Stimulated activated naive CD8-positive, alpha-beta T cell treated with anti-CD3 and anti-CD28 coated beads, Interleukin-15, Interleukin-2, amounts not matched to agents 100 ng/mL and 50 ng/mL, for 24 hours (primary cell): ENCODE measurements at regions not wholly inside any gene's neighbourhood (a gene's known extent, or its start where the extent isn't known, plus 50 kb on each side); places are given as distances from the start of the nearest gene placed in this dataset.
"Not testable (repeated sequence)": the region's sequence is repeated elsewhere in the genome, so short reads cannot be mapped to it uniquely, and the experiment has no call there.

Experiments used
- H3K27ac Mint-ChIP-seq: one replicate; pipeline ENCODE4 v1.8.0; 2021; ENCODE audit warnings: mild to moderate bottlenecking, mixed read lengths
- H3K27me3 Mint-ChIP-seq: one replicate; pipeline ENCODE4 v1.8.0; 2021; ENCODE audit warnings: mixed read lengths
- H3K36me3 Mint-ChIP-seq: one replicate; pipeline ENCODE4 v1.8.0; 2021; ENCODE audit warnings: low read depth, mixed read lengths
- H3K4me1 Mint-ChIP-seq: one replicate; pipeline ENCODE4 v1.8.0; 2021; ENCODE audit warnings: low read depth, mixed read lengths
- H3K4me3 Mint-ChIP-seq: one replicate; pipeline ENCODE4 v1.8.0; 2021; ENCODE audit warnings: mild to moderate bottlenecking, mixed read lengths
- H3K9me3 Mint-ChIP-seq: one replicate; pipeline ENCODE4 v1.8.0; 2021; ENCODE audit warnings: mixed read lengths

DNA sequence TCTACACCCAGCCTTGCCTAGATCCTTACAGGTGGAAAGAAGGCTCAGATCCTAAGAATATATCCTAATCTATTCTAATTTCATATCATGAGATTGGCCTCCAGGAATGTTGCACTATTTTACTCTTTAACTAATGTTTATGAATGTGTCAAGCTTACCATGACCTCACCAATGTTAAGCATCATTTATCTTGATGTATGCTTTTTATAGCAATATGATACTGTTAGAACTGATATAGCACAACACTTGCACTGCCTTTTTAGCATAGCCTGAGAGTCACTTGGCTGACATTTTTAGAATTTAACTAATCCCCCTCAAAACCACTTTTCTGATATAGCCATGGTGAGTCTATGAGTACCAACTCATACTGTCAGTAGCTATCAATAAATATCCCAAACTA lies 191.5 kb upstream of the NR2F2 start:
- H3K4me3 Mint-ChIP-seq, result no peak overlapping the region
- H3K9me3 Mint-ChIP-seq, result peaks cover 14% of the 10 kb centered on the region
- H3K27me3 Mint-ChIP-seq, result peaks cover 13% of the 10 kb centered on the region
- H3K27ac Mint-ChIP-seq, result no peak overlapping the region
- H3K4me1 Mint-ChIP-seq, result no peaks in the 10 kb centered on the region
- no peaks in the 10 kb centered on the region for H3K36me3 Mint-ChIP-seq

DNA sequence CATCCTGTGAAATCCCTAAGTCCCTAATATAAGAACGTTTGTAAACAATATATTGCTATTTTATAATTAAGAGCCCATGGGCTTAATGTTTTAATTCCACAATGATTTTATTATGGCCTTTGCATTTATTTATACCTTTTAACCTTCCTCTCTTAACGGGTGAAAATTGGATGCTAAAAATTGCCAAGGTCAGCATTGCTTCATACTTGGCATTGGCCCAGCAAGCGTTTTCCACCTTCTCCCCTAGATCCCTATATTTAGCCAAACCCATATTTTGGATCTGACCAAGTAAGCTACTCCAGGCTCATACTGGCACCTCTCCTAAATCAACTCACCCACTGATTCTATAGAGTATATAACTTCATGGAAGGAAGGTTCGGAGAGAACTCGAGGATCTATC lies 188.0 kb upstream of the NR2F2 start:
- no peaks in the 10 kb centered on the region for H3K4me1 Mint-ChIP-seq
- H3K9me3 Mint-ChIP-seq, result peaks cover 14% of the 10 kb centered on the region
- H3K27ac Mint-ChIP-seq, result no peak overlapping the region
- H3K27me3 Mint-ChIP-seq, result peaks cover 15% of the 10 kb centered on the region
- no peak overlapping the region for H3K4me3 Mint-ChIP-seq
- H3K36me3 Mint-ChIP-seq, result no peaks in the 10 kb centered on the region

DNA sequence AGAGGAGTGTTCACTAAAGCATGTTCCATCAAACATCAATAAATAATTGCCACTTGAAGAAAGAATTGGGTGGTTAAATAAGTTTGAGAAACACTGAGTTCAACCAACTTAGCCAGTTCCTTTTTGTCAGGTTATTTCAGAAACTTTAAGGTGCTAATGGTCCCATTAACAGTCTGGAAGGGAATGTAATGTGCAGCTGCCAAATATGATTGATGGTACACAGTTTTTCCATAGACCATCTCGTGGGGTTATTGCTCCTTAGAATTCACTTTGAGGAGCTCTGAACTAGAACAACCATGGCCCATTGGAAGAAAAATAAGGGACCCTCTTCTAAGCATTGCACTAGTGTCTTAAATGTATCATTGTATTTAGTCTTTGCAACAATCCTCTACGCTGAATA lies 185.8 kb upstream of the NR2F2 start:
- Mint-ChIP-seq H3K4me3 (no peak overlapping the region), H3K27me3 (peaks cover 11% of the 10 kb centered on the region), H3K36me3 (no peaks in the 10 kb centered on the region), H3K27ac (no peak overlapping the region), H3K9me3 (peaks cover 10% of the 10 kb centered on the region), H3K4me1 (no peaks in the 10 kb centered on the region)

DNA sequence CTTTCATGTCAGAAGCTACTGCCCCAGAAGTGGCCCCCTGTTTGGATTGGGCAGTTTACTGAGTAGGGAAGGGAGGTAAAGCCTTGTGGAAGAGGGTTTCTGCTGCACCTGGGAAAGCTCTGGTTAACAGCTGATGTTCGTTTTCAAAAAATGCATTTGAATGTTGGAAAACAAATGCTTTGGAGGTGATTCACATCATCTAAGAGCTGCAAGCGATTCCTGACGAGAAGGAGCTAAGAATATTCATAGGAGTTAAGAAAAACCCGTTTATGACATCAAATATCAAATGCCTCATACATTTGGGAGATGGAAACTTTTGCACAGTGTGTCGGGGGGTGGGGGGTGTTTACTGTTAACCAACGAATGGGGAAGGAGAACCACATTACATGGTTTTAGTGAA lies 183.8 kb upstream of the NR2F2 start:
- Mint-ChIP-seq H3K9me3 (peaks cover under 1% of the 10 kb centered on the region), H3K36me3 (no peaks in the 10 kb centered on the region), H3K27me3 (peaks cover 9% of the 10 kb centered on the region), H3K4me3 (no peak overlapping the region), H3K4me1 (no peaks in the 10 kb centered on the region), H3K27ac (no peak overlapping the region)

DNA sequence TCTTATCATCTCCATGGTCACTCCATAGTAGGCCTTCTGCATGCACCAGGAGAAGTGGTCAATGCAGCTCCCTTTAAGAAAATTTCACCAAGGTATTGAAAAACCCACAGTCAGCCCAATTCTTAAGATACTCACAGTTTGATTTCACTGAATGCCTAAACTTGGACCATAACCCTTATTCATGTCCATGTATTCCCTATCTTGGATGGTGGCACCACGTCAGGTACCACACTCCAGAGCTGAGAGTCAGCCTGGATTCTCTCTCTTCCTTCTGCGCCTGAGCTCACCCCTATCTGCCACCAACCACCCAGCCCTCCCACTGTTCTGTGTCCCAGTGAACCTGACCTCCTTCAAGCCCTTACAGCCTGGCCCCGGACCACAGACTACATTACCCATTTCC lies 183.2 kb upstream of the NR2F2 start:
- no peak overlapping the region for H3K4me3 Mint-ChIP-seq
- no peaks in the 10 kb centered on the region for H3K4me1 Mint-ChIP-seq
- no peaks in the 10 kb centered on the region for H3K36me3 Mint-ChIP-seq
- H3K27me3 Mint-ChIP-seq, result peaks cover 8% of the 10 kb centered on the region
- H3K27ac Mint-ChIP-seq, result no peak overlapping the region
- no peaks in the 10 kb centered on the region for H3K9me3 Mint-ChIP-seq

DNA sequence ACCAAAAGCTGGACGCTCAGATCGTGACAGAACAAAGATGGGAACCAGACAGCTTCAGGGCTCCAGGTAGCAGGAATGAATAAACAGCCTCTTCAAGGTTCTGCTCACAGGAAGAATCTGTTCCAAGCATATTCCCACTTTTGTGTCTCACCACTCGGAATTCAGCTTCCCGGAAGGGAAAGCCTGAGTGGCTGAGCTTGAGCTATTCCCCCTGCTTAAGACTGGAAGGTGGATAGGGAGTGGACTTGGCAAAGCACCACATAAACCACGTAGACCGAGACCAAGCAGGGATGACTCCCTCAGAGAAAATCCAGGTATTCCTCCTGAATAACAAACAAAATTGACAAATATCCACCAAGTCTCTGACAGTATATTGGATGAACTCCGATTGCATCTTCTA lies 180.2 kb upstream of the NR2F2 start:
- H3K27ac Mint-ChIP-seq, result no peak overlapping the region
- H3K36me3 Mint-ChIP-seq, result no peaks in the 10 kb centered on the region
- H3K4me1 Mint-ChIP-seq, result no peaks in the 10 kb centered on the region
- peaks cover 5% of the 10 kb centered on the region for H3K27me3 Mint-ChIP-seq
- peaks cover 3% of the 10 kb centered on the region for H3K9me3 Mint-ChIP-seq
- no peak overlapping the region for H3K4me3 Mint-ChIP-seq

DNA sequence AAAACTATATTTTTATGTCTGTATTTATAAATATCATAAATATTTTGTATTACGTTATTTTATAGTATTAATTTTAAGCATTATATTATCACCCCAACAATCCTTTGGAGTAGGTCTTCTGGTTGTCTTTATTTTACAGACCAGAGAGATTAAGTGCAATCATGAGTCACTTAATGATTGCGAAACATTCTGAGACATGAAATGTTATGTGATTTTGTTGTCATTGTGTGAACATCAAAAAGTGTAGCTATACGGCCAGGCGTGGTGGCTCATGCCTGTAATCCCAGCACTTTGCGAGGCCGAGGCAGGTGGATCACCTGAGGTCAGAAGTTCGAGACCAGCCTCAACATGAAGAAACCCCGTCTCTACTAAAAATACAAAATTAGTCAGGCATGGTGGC lies 178.8 kb upstream of the NR2F2 start:
- H3K27me3 Mint-ChIP-seq, H3K9me3 Mint-ChIP-seq, H3K4me1 Mint-ChIP-seq, H3K27ac Mint-ChIP-seq, H3K36me3 Mint-ChIP-seq, H3K4me3 Mint-ChIP-seq: not testable (repeated sequence)

DNA sequence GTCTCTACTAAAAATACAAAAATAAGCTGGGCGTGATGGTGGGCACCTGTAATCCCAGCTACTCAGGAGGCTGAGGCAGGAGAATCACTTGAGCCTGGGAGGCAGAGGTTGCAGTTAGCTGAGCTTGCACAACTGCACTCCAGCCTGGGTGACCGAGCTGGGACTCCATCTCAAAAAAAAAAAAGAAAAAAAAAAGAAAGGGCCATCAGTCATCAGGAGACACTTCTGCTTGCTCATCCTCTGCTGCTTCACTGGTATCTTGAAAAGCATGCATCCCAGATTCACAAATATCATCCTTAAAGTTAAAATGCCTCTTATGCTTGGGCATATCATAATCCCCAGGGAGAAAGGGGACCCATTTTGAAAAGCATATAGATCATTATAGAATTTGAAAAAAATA lies 176.6 kb upstream of the NR2F2 start:
- Mint-ChIP-seq H3K4me3 (no peak overlapping the region), H3K4me1 (no peaks in the 10 kb centered on the region), H3K27ac (no peak overlapping the region), H3K27me3 (peaks cover 6% of the 10 kb centered on the region), H3K36me3 (no peaks in the 10 kb centered on the region), H3K9me3 (peaks cover 3% of the 10 kb centered on the region)

DNA sequence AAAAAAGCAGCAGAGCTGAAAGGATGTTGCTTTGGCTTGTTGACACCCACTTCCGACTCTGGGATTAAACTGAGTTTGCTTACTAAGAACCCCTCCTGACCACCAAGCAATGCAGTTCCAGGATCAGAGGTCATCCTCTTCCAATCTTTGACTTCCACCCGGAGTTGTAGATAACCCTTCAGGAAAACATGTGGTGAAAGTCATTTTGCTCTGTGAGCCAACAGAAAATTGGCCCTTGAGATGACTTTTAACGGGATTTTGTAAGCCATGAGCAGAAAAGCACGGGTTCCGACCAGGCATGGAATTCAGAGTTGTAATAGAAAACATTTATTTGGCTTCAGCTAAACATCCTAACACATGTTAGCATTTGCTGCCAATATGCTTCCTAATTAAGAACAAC lies 171.6 kb upstream of the NR2F2 start:
- Mint-ChIP-seq H3K9me3 (peaks cover 3% of the 10 kb centered on the region), H3K4me3 (no peak overlapping the region), H3K27me3 (peaks cover 14% of the 10 kb centered on the region), H3K36me3 (no peaks in the 10 kb centered on the region), H3K27ac (no peak overlapping the region), H3K4me1 (no peaks in the 10 kb centered on the region)

DNA sequence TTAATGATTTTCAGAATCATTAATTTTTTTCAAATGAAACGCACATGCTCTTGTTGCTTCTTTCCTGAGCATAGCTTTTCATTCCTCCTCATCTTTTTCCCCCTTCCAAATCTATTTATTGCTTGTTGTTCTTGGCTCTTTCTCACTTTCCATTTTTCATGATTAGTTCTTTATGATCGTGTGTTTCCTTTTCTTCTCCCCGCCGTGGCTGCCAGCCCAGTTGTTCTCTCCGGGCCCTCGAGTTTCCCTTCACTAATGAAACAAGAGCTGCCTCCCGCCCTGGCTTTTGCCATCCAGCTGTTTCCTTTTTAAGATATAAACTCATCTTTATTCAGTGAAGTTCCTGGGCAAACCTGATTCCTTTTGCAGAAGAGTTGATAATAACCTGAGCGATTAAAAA lies 170.2 kb upstream of the NR2F2 start:
- H3K27ac Mint-ChIP-seq, result no peak overlapping the region
- no peaks in the 10 kb centered on the region for H3K9me3 Mint-ChIP-seq
- no peaks in the 10 kb centered on the region for H3K4me1 Mint-ChIP-seq
- H3K27me3 Mint-ChIP-seq, result peaks cover 14% of the 10 kb centered on the region
- no peaks in the 10 kb centered on the region for H3K36me3 Mint-ChIP-seq
- no peak overlapping the region for H3K4me3 Mint-ChIP-seq

DNA sequence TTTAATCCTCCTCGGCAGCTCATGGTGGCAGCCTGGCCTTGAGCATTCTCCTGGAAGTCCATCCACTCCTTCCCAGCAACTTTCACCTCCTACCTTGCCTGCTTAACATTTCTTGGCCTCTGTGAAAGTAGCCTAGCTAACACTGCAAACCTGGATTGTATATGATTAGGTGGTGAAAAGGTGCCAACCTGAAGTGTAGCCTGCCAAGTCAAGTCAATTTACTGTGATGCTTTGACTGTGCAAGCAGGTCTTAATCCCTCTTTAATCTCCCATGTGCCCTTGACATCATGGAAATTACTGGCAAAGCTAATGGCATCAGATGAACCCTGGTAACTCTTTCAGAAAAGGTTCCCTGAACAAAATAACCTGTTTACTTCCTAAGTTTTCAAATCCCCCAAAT lies 169.7 kb upstream of the NR2F2 start:
- Mint-ChIP-seq H3K27me3 (peaks cover 14% of the 10 kb centered on the region), H3K36me3 (no peaks in the 10 kb centered on the region), H3K27ac (no peak overlapping the region), H3K9me3 (no peaks in the 10 kb centered on the region), H3K4me3 (no peak overlapping the region), H3K4me1 (no peaks in the 10 kb centered on the region)

DNA sequence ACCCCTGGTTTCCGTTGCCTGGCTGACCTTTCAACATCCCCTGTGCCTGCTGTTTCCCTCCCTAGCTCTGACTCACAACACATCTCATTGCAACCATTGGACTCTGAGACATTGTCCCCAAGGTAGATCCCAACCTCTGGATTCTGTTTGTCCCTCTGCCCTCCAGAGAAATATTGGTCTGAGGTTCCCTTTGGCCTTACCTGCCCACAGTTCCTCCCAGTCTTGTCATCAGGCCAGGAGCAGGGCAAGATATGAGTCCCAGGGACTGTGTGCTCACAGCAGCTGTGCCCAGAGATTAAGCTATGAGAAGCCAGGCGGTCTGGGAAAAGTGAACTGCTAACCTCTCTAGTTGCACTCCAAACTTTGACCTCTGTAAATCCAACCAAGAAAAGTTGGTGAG lies 168.2 kb upstream of the NR2F2 start:
- no peaks in the 10 kb centered on the region for H3K36me3 Mint-ChIP-seq
- no peaks in the 10 kb centered on the region for H3K4me1 Mint-ChIP-seq
- no peak overlapping the region for H3K27ac Mint-ChIP-seq
- no peak overlapping the region for H3K4me3 Mint-ChIP-seq
- no peaks in the 10 kb centered on the region for H3K9me3 Mint-ChIP-seq
- peaks cover 27% of the 10 kb centered on the region for H3K27me3 Mint-ChIP-seq

DNA sequence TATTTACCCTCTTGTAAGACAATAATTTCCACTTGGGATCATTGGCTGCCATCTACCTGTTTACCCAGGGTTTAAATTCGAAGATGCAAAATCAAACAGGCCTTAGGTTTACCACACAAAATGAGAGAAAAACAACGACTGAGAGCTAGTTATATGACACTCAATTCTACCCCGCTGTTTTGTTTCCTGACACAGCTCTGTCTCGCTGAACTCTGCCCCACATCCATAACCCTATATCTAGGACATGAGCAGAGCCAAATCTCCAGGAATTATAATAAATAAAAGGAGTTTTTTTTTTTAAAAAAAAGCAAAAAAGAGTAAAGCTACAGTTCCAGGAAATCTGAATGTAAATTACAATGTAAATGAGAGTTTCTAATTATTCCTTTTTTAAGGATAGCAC lies 165.4 kb upstream of the NR2F2 start:
- H3K27me3 Mint-ChIP-seq, result peaks cover 28% of the 10 kb centered on the region

DNA sequence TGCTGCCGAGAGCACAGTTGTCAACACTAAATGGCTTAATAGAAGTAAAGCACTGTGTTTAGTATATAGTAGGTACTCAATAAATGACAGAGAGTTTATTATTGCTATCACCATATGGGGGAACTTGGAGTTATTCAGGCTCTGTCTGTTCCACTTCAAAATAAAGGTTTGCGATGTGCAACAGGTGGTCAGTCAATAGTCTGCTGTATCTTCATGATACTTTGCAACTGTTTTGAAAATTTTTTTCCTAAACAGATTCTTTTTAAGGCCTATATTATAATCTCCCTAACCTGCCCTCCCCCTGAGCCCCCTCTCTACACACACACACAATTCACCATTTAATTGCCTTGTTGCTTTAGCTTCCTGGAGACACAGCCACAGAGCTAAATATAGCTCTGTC lies 164.7 kb upstream of the NR2F2 start:
- peaks cover 25% of the 10 kb centered on the region for H3K27me3 Mint-ChIP-seq

More for the DNA sequence above, 165.4 kb upstream of the NR2F2 start:
- H3K9me3 Mint-ChIP-seq, result peaks cover 12% of the 10 kb centered on the region
- no peaks in the 10 kb centered on the region for H3K36me3 Mint-ChIP-seq
- H3K4me1 Mint-ChIP-seq, result no peaks in the 10 kb centered on the region
- no peak overlapping the region for H3K27ac Mint-ChIP-seq
- H3K4me3 Mint-ChIP-seq, result no peak overlapping the region

DNA sequence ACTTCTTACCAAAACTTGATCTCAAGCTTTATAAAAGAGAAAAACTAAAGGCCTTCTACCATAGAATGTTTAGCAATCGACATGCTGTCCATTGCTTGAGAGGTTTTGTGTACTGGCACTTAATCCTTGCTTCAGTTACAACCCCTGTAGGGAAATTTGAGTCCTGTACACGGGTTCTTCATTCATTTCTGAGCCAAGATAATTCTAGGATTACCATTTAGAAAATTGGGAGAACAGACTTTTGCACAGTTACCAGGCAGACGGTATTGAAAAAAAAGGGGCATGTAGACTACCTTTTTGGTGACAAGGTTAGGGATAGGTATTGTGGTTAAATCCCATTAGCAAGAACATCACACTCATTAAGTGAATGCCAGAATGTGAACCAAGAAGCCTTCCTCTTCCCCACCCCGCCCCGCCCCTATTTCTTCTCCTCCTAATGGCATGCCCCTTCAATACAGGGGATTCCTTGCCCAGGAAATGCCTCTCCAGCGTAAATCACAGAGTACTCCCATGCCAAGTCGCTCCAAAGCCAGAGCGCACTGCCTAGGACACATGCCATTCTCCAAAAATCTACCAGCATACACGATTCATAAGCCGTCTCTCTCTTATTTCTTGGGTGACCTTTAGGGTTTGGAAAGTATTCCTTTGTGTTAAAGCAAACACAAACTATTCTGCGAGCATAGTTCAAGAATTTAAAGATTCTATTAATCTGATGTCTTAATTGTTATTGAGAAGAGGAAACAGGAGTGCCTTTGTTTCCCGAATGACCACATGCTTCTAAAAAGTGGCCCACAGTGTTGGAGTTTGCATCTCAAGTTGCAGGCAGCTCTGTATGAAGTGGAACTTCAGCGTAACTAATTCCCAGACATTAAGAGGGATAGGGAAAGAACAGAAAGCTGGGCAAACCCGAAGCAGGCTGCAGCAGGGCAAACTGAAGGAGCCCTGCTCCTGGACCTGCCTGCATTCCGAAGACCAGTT lies 164.0 kb upstream of the NR2F2 start:
- Mint-ChIP-seq H3K27ac (no peak overlapping the region), H3K4me1 (no peaks in the 10 kb centered on the region)

More for the DNA sequence above, 164.7 kb upstream of the NR2F2 start:
- peaks cover 12% of the 10 kb centered on the region for H3K9me3 Mint-ChIP-seq
- H3K27ac Mint-ChIP-seq, result no peak overlapping the region
- no peaks in the 10 kb centered on the region for H3K4me1 Mint-ChIP-seq
- H3K36me3 Mint-ChIP-seq, result no peaks in the 10 kb centered on the region
- no peak overlapping the region for H3K4me3 Mint-ChIP-seq

DNA sequence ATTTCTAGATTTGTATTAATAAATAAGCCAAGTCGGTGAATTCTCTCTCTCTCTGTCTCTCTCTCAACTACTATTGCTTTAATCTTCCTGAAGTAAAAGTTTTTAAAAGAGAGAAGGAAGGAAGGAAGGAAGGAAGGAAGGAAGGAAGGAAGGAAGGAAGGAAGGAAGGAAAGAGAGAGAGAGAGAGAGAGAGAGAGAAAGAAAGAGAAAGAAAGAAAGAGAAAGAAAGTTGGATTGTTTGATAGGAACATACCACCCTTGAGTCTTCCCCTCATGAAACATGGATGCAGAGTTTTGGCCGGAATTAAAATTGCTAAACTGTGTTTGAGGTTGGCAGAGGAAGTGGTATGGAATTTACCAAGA lies 159.9 kb upstream of the NR2F2 start:
- H3K27ac Mint-ChIP-seq, H3K36me3 Mint-ChIP-seq, H3K4me1 Mint-ChIP-seq, H3K4me3 Mint-ChIP-seq: not testable (repeated sequence)
- H3K9me3 Mint-ChIP-seq, result peaks cover 12% of the 10 kb centered on the region
- peaks cover 19% of the 10 kb centered on the region for H3K27me3 Mint-ChIP-seq

More for the DNA sequence above, 164.0 kb upstream of the NR2F2 start:
- Mint-ChIP-seq H3K36me3 (no peaks in the 10 kb centered on the region), H3K27me3 (peaks cover 25% of the 10 kb centered on the region), H3K9me3 (peaks cover 12% of the 10 kb centered on the region), H3K4me3 (no peak overlapping the region)
